Stimulated activated naive CD8-positive, alpha-beta T cell treated with anti-CD3 and anti-CD28 coated beads, Interleukin-15, amount 100 ng/mL, for 72 hours (primary cell): ENCODE measurements at regions not wholly inside any gene's neighbourhood (a gene's known extent, or its start where the extent isn't known, plus 50 kb on each side); places are given as distances from the start of the nearest gene placed in this dataset.
A peak's percentile ranks its signal among the peaks of the same experiment; 100 is the strongest.
"Not testable (repeated sequence)": the region's sequence is repeated elsewhere in the genome, so short reads cannot be mapped to it uniquely, and the experiment has no call there.

Experiments used
- ATAC-seq: fragments of 150-1000 bp; cut with Tn5 transposase; 2 replicates; pipeline ENCODE4 v1.10.0; 2021; ENCODE audit warnings: mild to moderate bottlenecking, moderate library complexity
- DNase-seq, 2 donors: peaks; one replicate each; pipeline ENCODE4 v3.0.0; 2021 to 2022
- H3K27ac Mint-ChIP-seq, 2 donors: one replicate each; pipeline ENCODE4 v1.8.0; 2022; ENCODE audit warnings: mild to moderate bottlenecking in 2 of 2, mixed read lengths in 2 of 2, moderate library complexity in 2 of 2
- H3K27me3 Mint-ChIP-seq: one replicate; pipeline ENCODE4 v1.8.0; 2022; ENCODE audit warnings: mixed read lengths
- H3K4me1 Mint-ChIP-seq: one replicate; pipeline ENCODE4 v1.8.0; 2022; ENCODE audit warnings: mild to moderate bottlenecking, mixed read lengths
- H3K4me3 Mint-ChIP-seq, 2 donors: one replicate each; pipeline ENCODE4 v1.8.0; 2022; ENCODE audit warnings: mild to moderate bottlenecking in 2 of 2, mixed read lengths in 2 of 2, moderate library complexity in 1 of 2
- H3K9me3 Mint-ChIP-seq, 2 donors: one replicate each; pipeline ENCODE4 v1.8.0; 2022; ENCODE audit warnings: mixed read lengths in 2 of 2

- ATAC-seq, H3K4me1 Mint-ChIP-seq: not testable (repeated sequence)
- peaks cover 20% of the 10 kb centered on the region for H3K27me3 Mint-ChIP-seq
These were observed 108.1 kb downstream of the PROX1 start for GRCh38 chr1:214095896-214096295.

GRCh38 chr1:214101246-214101645, 113.5 kb downstream of the PROX1 start:
- Mint-ChIP-seq H3K27ac (no peak overlapping the region), H3K27me3 (no peaks in the 10 kb centered on the region), H3K4me1 (no peaks in the 10 kb centered on the region), H3K4me3 (no peak overlapping the region), H3K9me3 (peaks cover 0 to 6% of the 10 kb centered on the region in 2 donors)
- ATAC-seq = no peak
- no peak for DNase-seq

More at GRCh38 chr1:214095896-214096295, 108.1 kb downstream of the PROX1 start:
- not testable (repeated sequence) for H3K4me3 Mint-ChIP-seq, H3K27ac Mint-ChIP-seq, DNase-seq
- H3K9me3 Mint-ChIP-seq = peaks cover 10 to 12% of the 10 kb centered on the region in 2 donors

- ATAC-seq (no peak), DNase-seq (no peak)
- Mint-ChIP-seq H3K4me1 (no peaks in the 10 kb centered on the region), H3K9me3 (peaks cover 0 to 6% of the 10 kb centered on the region in 2 donors), H3K27ac (no peak overlapping the region), H3K27me3 (no peaks in the 10 kb centered on the region), H3K4me3 (no peak overlapping the region)
These were observed 114.1 kb downstream of the PROX1 start for GRCh38 chr1:214101828-214102227.

- no peak overlapping the region for H3K4me3 Mint-ChIP-seq
- no peaks in the 10 kb centered on the region for H3K27me3 Mint-ChIP-seq
- no peaks in the 10 kb centered on the region for H3K4me1 Mint-ChIP-seq
- ATAC-seq = no peak
- H3K9me3 Mint-ChIP-seq = peaks cover 0 to 6% of the 10 kb centered on the region in 2 donors
- DNase-seq = no peak
- peak overlapping the region in 1 of 2 donors; percentile 35 for H3K27ac Mint-ChIP-seq
These were observed 115.1 kb downstream of the PROX1 start for GRCh38 chr1:214102907-214103306.

GRCh38 chr1:214103778-214104177, 116.0 kb downstream of the PROX1 start:
- Mint-ChIP-seq H3K27ac (no peak overlapping the region), H3K4me3 (no peak overlapping the region), H3K27me3 (no peaks in the 10 kb centered on the region), H3K4me1 (no peaks in the 10 kb centered on the region), H3K9me3 (peaks cover 0 to 6% of the 10 kb centered on the region in 2 donors)
- no peak for ATAC-seq
- DNase-seq = no peak

- ATAC-seq = no peak
- Mint-ChIP-seq H3K4me3 (no peak overlapping the region), H3K27me3 (no peaks in the 10 kb centered on the region), H3K4me1 (no peaks in the 10 kb centered on the region), H3K27ac (no peak overlapping the region), H3K9me3 (peaks cover 0 to 6% of the 10 kb centered on the region in 2 donors)
- DNase-seq = no peak
These were observed 118.6 kb downstream of the PROX1 start for GRCh38 chr1:214106375-214106774.

GRCh38 chr1:214107322-214108096, 119.7 kb downstream of the PROX1 start:
- no peak overlapping the region for H3K4me3 Mint-ChIP-seq
- DNase-seq = no peak
- no peak overlapping the region for H3K27ac Mint-ChIP-seq
- ATAC-seq = no peak
- no peaks in the 10 kb centered on the region for H3K27me3 Mint-ChIP-seq
- H3K4me1 Mint-ChIP-seq = no peaks in the 10 kb centered on the region
- peaks cover 0 to 6% of the 10 kb centered on the region in 2 donors for H3K9me3 Mint-ChIP-seq

GRCh38 chr1:214108097-214108446, 120.3 kb downstream of the PROX1 start:
- no peak for DNase-seq
- peaks cover 0 to 6% of the 10 kb centered on the region in 2 donors for H3K9me3 Mint-ChIP-seq
- H3K27ac Mint-ChIP-seq = no peak overlapping the region
- no peak for ATAC-seq
- H3K4me3 Mint-ChIP-seq = no peak overlapping the region
- H3K4me1 Mint-ChIP-seq = no peaks in the 10 kb centered on the region
- no peaks in the 10 kb centered on the region for H3K27me3 Mint-ChIP-seq

GRCh38 chr1:214111796-214112195, 124.0 kb downstream of the PROX1 start:
- no peak overlapping the region for H3K4me3 Mint-ChIP-seq
- ATAC-seq = no peak

GRCh38 chr1:214116258-214116657, 128.5 kb downstream of the PROX1 start:
- H3K4me1 Mint-ChIP-seq = no peaks in the 10 kb centered on the region
- ATAC-seq = no peak
- H3K4me3 Mint-ChIP-seq = no peak overlapping the region
- H3K27ac Mint-ChIP-seq = no peak overlapping the region
- H3K9me3 Mint-ChIP-seq = peaks cover 28 to 29% of the 10 kb centered on the region in 2 donors
- DNase-seq = no peak
- no peaks in the 10 kb centered on the region for H3K27me3 Mint-ChIP-seq

More at GRCh38 chr1:214111796-214112195, 124.0 kb downstream of the PROX1 start:
- Mint-ChIP-seq H3K4me1 (no peaks in the 10 kb centered on the region), H3K27me3 (no peaks in the 10 kb centered on the region), H3K27ac (no peak overlapping the region), H3K9me3 (peaks cover 7 to 10% of the 10 kb centered on the region in 2 donors)
- DNase-seq = no peak

GRCh38 chr1:214117780-214118179, 130.0 kb downstream of the PROX1 start:
- H3K27me3 Mint-ChIP-seq = peaks cover 9% of the 10 kb centered on the region
- H3K27ac Mint-ChIP-seq = no peak overlapping the region
- no peak overlapping the region for H3K4me3 Mint-ChIP-seq
- H3K4me1 Mint-ChIP-seq = no peaks in the 10 kb centered on the region
- no peak for DNase-seq
- peaks cover 28 to 29% of the 10 kb centered on the region in 2 donors for H3K9me3 Mint-ChIP-seq
- no peak for ATAC-seq

GRCh38 chr1:214120191-214120590, 132.4 kb downstream of the PROX1 start:
- ATAC-seq (no peak), DNase-seq (no peak)
- H3K27ac Mint-ChIP-seq = no peak overlapping the region
- H3K4me1 Mint-ChIP-seq = no peaks in the 10 kb centered on the region
- H3K4me3 Mint-ChIP-seq = no peak overlapping the region
- peaks cover 20% of the 10 kb centered on the region for H3K27me3 Mint-ChIP-seq
- peaks cover 23% of the 10 kb centered on the region in 2 donors for H3K9me3 Mint-ChIP-seq

- Mint-ChIP-seq H3K9me3 (peaks cover 23% of the 10 kb centered on the region in 2 donors), H3K27ac (no peak overlapping the region), H3K4me3 (no peak overlapping the region), H3K4me1 (no peaks in the 10 kb centered on the region), H3K27me3 (peaks cover 26% of the 10 kb centered on the region)
- ATAC-seq (no peak), DNase-seq (no peak)
These were observed 133.2 kb downstream of the PROX1 start for GRCh38 chr1:214120951-214121350.

GRCh38 chr1:214122110-214122509, 134.3 kb downstream of the PROX1 start:
- Mint-ChIP-seq H3K27me3 (peaks cover 26% of the 10 kb centered on the region), H3K27ac (no peak overlapping the region), H3K4me1 (no peaks in the 10 kb centered on the region), H3K4me3 (no peak overlapping the region), H3K9me3 (peaks cover 15 to 19% of the 10 kb centered on the region in 2 donors)
- ATAC-seq = no peak
- no peak for DNase-seq

- ATAC-seq (peak; percentile 52), DNase-seq (peak in 1 of 2 donors; percentile 12)
- Mint-ChIP-seq H3K27ac (peak overlapping the region in 1 of 2 donors; percentile 19), H3K4me1 (no peaks in the 10 kb centered on the region), H3K27me3 (peaks cover 26% of the 10 kb centered on the region), H3K4me3 (no peak overlapping the region), H3K9me3 (peaks cover 7 to 8% of the 10 kb centered on the region in 2 donors)
These were observed 135.4 kb downstream of the PROX1 start for GRCh38 chr1:214123061-214123784.

GRCh38 chr1:214124281-214124805, 136.6 kb downstream of the PROX1 start:
- peaks cover 4 to 5% of the 10 kb centered on the region in 2 donors for H3K9me3 Mint-ChIP-seq
- H3K4me1 Mint-ChIP-seq = no peaks in the 10 kb centered on the region
- no peak overlapping the region for H3K27ac Mint-ChIP-seq
- DNase-seq (no peak), ATAC-seq (no peak)
- no peak overlapping the region for H3K4me3 Mint-ChIP-seq
- peaks cover 26% of the 10 kb centered on the region for H3K27me3 Mint-ChIP-seq
